GM12872 (cell line): ENCODE measurements at regions not wholly inside any gene's neighbourhood (a gene's known extent, or its start where the extent isn't known, plus 50 kb on each side); places are given as distances from the start of the nearest gene placed in this dataset.

Experiments used
- TF ChIP-seq, protein P1 (sequence below): IDR thresholded peaks from 3 replicates; pipeline ENCODE4 v1.5.1; 2011; ENCODE audit warnings: low read depth, mild to moderate bottlenecking, low read length, moderate library complexity; ENCODE audit not compliant: insufficient read depth

DNA sequence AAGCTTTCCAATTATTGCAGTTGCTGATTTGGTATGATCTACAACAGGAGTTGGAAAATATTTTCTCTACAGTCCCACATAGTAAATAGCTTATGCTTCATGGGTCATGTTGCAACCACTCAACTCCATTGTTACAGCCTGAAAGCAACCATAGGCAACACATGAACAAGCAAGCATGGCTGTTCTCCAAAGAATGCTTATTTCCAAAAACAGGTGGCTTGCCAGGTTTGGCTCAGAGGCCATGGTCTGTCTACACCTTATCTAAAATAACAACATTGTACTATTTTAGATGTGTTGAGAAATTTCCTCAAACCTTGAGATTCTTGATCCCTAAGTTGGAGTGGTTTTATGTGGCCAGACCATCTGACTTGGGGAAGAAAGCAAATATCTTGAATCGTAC, 153.9 kb upstream of the MPPED2 start:
- TF ChIP-seq, protein P1, sequence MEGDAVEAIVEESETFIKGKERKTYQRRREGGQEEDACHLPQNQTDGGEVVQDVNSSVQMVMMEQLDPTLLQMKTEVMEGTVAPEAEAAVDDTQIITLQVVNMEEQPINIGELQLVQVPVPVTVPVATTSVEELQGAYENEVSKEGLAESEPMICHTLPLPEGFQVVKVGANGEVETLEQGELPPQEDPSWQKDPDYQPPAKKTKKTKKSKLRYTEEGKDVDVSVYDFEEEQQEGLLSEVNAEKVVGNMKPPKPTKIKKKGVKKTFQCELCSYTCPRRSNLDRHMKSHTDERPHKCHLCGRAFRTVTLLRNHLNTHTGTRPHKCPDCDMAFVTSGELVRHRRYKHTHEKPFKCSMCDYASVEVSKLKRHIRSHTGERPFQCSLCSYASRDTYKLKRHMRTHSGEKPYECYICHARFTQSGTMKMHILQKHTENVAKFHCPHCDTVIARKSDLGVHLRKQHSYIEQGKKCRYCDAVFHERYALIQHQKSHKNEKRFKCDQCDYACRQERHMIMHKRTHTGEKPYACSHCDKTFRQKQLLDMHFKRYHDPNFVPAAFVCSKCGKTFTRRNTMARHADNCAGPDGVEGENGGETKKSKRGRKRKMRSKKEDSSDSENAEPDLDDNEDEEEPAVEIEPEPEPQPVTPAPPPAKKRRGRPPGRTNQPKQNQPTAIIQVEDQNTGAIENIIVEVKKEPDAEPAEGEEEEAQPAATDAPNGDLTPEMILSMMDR = no peak

DNA sequence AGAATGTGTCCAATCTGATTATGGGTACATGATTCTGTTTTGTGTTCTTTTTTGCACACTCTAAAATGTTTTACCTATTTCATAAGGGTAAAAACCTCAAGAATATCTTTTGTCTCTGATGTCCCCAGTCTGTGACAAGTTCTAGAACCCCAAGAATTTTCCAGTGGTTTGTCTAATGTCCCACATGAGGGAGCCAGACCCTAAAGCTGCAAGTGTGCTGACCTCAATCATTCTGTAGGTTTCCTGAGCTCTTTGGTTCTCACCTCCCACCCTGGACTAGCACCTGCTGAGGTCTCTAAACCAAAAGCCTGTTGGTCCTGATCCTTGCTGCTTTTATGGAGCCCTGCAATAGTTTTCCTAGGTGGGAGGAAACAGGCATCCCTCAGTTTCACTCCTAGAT, 149.8 kb upstream of the MPPED2 start:
- TF ChIP-seq, protein P1 = no peak

DNA sequence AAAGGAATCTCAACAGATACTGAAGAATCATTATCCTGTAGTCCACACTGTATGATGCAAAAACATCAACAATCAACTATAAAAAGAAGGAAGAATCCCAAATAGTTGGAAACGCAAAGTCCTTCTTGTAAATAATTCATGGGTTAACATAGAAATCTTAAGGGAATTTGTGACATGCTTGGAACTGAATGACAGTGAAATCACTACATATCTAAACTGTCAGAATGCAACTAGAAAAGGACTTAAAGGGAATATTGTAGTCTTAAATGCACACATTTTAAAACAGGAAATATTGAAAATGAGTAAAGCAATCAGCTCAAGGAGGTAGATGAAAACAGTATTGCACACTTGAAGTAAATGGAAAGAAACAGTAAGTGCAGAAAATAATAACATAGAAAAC, 147.6 kb upstream of the MPPED2 start:
- TF ChIP-seq, protein P1 = no peak

DNA sequence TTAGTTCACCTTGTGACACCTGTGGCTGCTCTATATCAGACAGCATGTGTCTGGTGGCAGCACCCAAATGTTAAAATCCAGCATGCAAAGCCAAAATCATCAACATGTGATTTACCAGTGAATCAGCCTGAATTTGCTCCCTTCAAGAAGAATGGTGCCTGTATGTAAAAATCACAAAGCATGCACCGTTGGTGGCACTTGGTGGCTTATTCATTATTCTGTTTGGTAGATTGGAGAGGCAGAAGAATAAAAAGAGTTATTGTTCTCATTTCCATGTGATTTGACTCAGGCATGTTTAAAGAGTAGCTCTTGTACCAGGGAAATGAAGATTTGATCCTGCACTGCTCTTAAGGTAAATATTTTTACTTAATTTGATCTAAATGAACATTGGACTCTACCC, 143.9 kb upstream of the MPPED2 start:
- TF ChIP-seq, protein P1 = no peak

DNA sequence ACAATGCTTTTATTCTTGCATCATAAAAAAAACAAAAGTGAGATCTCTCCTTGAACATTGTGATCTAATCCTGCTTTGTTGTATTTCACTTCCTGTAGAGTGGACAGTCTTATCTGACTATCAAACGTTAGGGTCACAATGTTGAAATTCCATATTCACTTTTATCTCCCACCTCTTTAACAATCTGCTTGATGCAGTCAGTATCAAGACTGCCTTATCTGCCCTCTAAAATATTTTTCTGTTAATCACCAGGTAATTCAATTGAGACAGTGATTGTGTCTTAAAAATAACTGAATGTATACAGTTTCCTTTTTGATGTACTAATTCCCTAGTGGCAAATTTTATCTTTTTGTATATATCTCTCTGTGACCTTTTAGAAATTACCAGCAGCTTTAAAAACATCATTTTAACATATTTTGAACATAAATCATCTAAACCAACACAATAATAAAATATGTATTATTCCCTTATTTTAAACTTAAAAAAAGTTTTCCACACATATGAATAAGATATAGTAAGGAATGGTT, 143.1 kb upstream of the MPPED2 start:
- TF ChIP-seq, protein P1 = no peak

DNA sequence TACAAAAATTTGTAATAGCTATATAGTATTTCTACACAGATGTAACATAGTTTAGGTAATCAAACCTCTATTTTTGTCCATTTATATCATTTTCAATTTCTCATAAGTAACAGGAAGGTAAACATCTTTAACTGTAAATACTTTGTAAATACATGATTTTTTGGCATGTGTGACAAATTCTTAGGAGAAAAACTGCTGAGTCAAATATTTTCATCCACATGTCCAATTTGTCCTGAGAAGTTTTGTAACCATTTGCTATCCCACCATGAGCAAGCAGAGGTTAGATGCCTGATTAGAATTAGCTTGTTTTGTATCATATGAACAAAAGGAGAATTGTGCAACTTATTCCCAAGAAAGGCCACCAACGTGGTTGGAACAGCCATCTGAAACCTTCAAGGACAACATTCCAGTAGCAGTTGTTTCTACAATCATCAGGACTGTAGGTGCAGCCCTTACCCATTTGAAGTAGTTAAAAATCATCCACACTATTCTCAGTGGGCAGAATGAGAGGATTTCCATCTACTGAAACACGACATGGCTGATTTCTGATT, 139.6 kb upstream of the MPPED2 start:
- TF ChIP-seq, protein P1 = no peak

DNA sequence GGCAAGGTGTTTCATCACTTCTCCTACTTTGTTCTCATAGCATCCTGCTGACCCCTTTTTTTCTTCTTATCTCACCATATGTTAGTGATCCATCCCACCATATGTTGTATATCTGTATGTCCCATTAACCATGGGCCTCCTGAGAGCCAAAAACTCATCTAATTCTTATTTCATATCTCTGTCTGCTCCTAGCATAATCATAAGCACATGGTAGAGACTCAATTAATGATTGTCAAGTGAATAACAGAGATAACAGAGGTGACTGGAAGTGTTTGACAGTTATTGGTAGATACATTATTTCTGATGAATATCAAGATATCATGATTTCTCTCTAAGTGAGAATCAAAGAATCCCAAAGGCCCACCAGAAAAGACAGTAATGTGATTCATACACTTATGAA, 138.1 kb upstream of the MPPED2 start:
- TF ChIP-seq, protein P1 = no peak
